ENCODE measurements at regions not wholly inside any gene's neighbourhood (a gene's known extent, or its start where the extent isn't known, plus 50 kb on each side); places are given as distances from the start of the nearest gene placed in this dataset.

DNA sequence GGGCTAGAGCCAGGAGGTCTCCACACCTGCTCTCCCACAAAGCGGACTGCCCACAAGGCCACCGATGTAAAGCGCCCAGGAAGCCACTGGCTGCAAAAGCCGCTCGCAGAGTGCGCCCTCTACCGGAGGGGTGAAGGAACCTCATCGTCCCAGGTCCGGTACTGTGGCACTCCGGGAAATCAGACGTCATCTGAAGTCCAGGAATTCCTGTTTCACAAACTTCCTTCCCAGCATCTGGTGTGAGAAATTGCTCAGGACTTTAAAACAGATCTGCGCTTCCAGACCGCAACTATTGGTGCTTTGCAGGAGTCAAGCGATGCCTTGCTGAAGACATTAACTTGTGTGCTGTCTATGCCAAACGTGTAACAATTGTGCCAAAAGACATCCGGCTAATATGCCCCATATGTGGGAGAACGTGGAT is 115.1 kb upstream of the ARID1B start:
- TF ChIP-seq, protein P1, sequence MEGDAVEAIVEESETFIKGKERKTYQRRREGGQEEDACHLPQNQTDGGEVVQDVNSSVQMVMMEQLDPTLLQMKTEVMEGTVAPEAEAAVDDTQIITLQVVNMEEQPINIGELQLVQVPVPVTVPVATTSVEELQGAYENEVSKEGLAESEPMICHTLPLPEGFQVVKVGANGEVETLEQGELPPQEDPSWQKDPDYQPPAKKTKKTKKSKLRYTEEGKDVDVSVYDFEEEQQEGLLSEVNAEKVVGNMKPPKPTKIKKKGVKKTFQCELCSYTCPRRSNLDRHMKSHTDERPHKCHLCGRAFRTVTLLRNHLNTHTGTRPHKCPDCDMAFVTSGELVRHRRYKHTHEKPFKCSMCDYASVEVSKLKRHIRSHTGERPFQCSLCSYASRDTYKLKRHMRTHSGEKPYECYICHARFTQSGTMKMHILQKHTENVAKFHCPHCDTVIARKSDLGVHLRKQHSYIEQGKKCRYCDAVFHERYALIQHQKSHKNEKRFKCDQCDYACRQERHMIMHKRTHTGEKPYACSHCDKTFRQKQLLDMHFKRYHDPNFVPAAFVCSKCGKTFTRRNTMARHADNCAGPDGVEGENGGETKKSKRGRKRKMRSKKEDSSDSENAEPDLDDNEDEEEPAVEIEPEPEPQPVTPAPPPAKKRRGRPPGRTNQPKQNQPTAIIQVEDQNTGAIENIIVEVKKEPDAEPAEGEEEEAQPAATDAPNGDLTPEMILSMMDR (conservative IDR thresholded peaks at IDR 0.05; ENCODE audit: low read length), result peak; percentile 84
- no peak for TF ChIP-seq EZH2phosphoT487 (IDR thresholded peaks at IDR 0.05; ENCODE audit: borderline replicate concordance, low read depth, low read length)

Measured in OCI-LY7 (cell line).